BE2C (cell line): ENCODE measurements at regions not wholly inside any gene's neighbourhood (a gene's known extent, or its start where the extent isn't known, plus 50 kb on each side); places are given as distances from the start of the nearest gene placed in this dataset.

ENCODE experiments used
- DNase-seq: peaks from one replicate; pipeline ENCODE4 v3.0.0-alpha.2; 2020
- H3K27me3 ChIP-seq: fragments of 250-450 bp; sonication (Bioruptor Pico); 2 replicates; pipeline ENCODE4 v1.5.1; 2020; ENCODE audit warnings: mild to moderate bottlenecking
- H3K36me3 ChIP-seq: fragments of 250-450 bp; sonication (Bioruptor Pico); 2 replicates; pipeline ENCODE4 v1.5.1; 2020; ENCODE audit warnings: mild to moderate bottlenecking
- H3K4me1 ChIP-seq: fragments of 250-450 bp; sonication (Bioruptor Pico); 2 replicates; pipeline ENCODE4 v1.5.1; 2020
- H3K4me3 ChIP-seq: 2 replicates; pipeline ENCODE4 v1.5.1; 2011; ENCODE audit warnings: low read depth, low read length
- H3K9me3 ChIP-seq: fragments of 250-450 bp; sonication (Bioruptor Pico); 2 replicates; pipeline ENCODE4 v1.5.1; 2020
- CTCF ChIP-seq: IDR thresholded peaks from 2 replicates; pipeline ENCODE4 v1.5.1; 2012; ENCODE audit warnings: mild to moderate bottlenecking, low read depth, low read length

- Histone ChIP-seq H3K27me3 (no peaks in the 10 kb centered on the region), H3K4me1 (peaks cover 8% of the 10 kb centered on the region), H3K36me3 (no peaks in the 10 kb centered on the region), H3K4me3 (no peak overlapping the region), H3K9me3 (no peaks in the 10 kb centered on the region)
- peak; percentile 84 for DNase-seq
- peak; percentile 98 for TF ChIP-seq CTCF
Observed at GRCh38 chr5:158174918-158175851, 316.2 kb upstream of the CLINT1 start.

GRCh38 chr5:158174026-158174425, 315.1 kb upstream of the CLINT1 start:
- peaks cover 8% of the 10 kb centered on the region for H3K4me1 ChIP-seq

GRCh38 chr5:158172005-158172404, 313.1 kb upstream of the CLINT1 start:
- H3K4me1 ChIP-seq = peaks cover 8% of the 10 kb centered on the region
- DNase-seq = no peak
- H3K4me3 ChIP-seq = no peak overlapping the region
- no peak for TF ChIP-seq CTCF
- H3K9me3 ChIP-seq = no peaks in the 10 kb centered on the region
- no peaks in the 10 kb centered on the region for H3K36me3 ChIP-seq
- no peaks in the 10 kb centered on the region for H3K27me3 ChIP-seq

More at GRCh38 chr5:158174026-158174425, 315.1 kb upstream of the CLINT1 start:
- no peak overlapping the region for H3K4me3 ChIP-seq
- no peak for DNase-seq
- no peak for TF ChIP-seq CTCF
- no peaks in the 10 kb centered on the region for H3K9me3 ChIP-seq
- H3K27me3 ChIP-seq = no peaks in the 10 kb centered on the region
- no peaks in the 10 kb centered on the region for H3K36me3 ChIP-seq

- Histone ChIP-seq H3K9me3 (no peaks in the 10 kb centered on the region), H3K4me1 (peaks cover 5% of the 10 kb centered on the region), H3K4me3 (no peak overlapping the region), H3K27me3 (no peaks in the 10 kb centered on the region), H3K36me3 (no peaks in the 10 kb centered on the region)
- TF ChIP-seq CTCF = no peak
- DNase-seq = no peak
Observed at GRCh38 chr5:158170534-158170933, 311.6 kb upstream of the CLINT1 start.

- DNase-seq = no peak
- Histone ChIP-seq H3K4me1 (peaks cover under 1% of the 10 kb centered on the region), H3K9me3 (no peaks in the 10 kb centered on the region), H3K27me3 (no peaks in the 10 kb centered on the region), H3K4me3 (no peak overlapping the region), H3K36me3 (no peaks in the 10 kb centered on the region)
- TF ChIP-seq CTCF = no peak
Observed at GRCh38 chr5:158170060-158170459, 311.1 kb upstream of the CLINT1 start.

- H3K27me3 ChIP-seq = no peaks in the 10 kb centered on the region
- H3K36me3 ChIP-seq = no peaks in the 10 kb centered on the region
- H3K9me3 ChIP-seq = no peaks in the 10 kb centered on the region
- no peak overlapping the region for H3K4me3 ChIP-seq
- H3K4me1 ChIP-seq = peaks cover 3% of the 10 kb centered on the region; the same call in 1 of the 2 replicates
- DNase-seq = no peak
- no peak for TF ChIP-seq CTCF
Observed at GRCh38 chr5:158166424-158166823, 307.5 kb upstream of the CLINT1 start.
